ENCODE measurements at regions not wholly inside any gene's neighbourhood (a gene's known extent, or its start where the extent isn't known, plus 50 kb on each side); places are given as distances from the start of the nearest gene placed in this dataset.

DNA sequence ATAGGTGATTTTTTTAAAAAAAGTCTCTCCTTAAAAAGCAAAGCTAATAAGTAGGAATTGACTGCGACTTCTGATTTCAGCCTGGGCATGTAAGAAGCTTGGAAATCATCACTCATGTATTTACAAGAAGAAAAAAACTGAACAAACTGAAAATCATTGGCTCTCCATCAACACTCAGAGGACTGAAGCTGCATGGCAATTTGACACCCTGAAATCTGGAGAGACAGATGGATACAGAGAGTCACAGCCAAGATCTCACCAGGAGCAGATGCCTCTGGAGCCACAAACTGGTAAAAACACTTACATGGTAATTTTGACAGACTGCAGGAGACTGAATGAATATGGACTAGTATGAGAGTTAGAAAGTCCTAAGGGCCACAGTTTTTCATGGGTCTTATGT, 191.2 kb upstream of the TCF21 start:
- DNase-seq: no peak

DNA sequence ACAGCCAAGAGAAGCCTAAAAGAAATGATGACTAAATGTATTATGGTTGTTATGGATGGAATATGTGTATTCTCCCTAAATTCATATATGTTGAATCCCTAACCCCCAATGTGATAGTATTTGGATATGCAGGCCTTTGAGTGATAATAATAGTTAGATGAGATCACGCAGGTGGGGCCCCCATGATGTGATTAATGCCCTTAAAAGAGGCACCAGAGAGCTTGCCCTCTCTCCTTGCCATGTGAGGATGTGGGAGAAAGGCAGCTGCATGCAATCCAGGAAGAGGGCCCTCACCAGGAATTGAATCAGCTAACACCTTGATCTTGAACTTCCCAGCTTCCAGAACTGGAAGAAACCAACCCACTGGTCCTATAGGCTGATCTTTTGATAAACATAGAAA, 190.6 kb upstream of the TCF21 start:
- no peak for DNase-seq

DNA sequence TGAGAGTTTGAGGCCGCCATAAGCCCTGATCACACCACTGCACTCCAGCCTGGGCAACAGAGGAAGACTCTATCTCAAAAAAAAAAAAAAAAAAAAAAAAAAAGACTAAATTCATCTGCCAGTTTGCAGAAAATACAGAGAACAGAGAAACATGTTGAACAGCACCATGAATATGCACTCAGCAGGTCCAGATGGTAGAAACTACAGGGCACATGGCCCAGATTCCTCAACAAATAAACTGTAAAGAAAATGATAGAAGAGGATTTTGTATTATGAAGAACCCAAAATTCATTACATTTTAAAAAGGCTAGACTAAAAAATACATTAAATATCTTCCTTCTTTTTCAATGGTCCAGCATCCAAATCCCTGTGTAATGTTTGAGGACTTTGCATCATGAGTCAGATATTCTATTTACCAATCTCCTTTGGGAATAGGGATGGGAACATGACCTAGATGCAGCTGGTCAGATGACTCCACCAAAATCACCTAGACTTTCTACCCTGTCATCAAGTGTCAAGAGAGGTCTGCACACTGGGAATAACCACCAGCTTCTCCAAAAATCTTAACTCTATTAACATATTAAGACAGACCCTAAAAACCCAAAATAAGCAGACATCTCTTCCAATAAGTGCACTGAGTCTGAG, 189.1 kb upstream of the TCF21 start:
- no peak for DNase-seq

DNA sequence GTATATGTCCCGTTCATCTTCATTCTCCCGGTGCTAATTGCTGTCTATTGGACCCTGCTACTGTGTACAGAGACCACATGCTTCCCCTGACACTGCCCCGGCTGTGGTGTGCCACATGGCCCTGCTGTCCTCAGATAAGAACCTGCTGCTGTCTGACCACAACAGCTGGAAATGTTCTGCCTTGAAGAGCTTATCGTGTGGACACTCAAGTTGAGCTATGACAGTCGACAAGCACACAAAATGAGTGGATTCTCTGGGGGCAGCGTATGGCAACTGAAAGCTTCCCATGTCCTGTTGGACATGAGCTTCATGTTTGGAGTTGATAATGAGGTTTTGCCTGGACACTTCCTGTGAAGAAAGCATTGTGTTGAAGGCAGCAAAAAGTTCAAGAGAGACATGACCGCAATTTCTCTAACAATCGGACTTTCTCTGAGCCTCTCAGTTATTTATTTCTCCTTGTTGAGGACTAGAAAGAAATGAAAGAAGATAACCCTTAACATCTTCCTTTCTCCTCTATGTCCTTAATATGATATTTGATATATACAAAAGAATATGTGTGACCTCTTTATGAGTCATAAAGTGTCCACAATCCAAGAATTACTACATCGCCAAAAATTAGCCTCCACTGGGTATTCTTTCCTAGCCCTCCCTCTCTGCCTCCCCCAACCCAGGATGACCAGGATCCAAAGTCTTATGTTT, 187.1 kb upstream of the TCF21 start:
- DNase-seq: no peak

DNA sequence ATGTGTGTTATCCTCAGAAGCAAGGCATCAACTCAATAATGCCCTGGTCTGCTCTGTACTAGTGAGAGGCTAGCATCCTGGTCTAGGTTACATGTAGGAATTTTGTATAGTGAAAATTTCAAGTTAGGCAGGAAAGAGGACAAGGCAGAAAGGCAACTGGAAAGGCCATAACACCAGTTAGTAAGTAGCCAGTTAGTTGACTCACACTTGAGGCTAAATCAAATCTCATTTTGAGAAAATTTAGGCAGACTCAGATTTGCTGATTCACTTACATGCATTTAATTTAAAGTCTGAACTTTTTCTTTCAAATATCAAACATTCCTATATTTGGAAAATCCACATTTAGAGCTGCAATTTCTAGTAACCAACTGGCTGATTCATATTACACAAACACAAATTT, 184.5 kb upstream of the TCF21 start:
- no peak for DNase-seq

DNA sequence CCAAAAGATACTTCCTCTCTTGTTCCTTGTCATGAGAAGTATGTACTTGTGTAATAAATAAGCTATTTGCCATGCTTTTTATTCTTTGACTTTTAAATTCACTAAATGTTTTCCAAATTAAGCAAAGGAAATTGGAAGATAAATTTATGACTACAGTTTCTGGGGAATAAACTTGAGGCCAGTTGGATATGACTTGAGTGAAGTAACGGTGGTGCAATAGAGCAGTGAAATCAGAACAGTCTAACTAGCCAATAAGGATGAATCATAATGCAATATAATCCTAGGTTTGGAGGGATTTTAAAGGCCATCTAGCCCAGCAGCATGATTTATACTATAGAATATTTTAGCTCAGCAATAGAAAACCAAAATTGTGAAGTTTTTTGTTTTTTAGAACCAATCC, 183.8 kb upstream of the TCF21 start:
- DNase-seq: no peak

DNA sequence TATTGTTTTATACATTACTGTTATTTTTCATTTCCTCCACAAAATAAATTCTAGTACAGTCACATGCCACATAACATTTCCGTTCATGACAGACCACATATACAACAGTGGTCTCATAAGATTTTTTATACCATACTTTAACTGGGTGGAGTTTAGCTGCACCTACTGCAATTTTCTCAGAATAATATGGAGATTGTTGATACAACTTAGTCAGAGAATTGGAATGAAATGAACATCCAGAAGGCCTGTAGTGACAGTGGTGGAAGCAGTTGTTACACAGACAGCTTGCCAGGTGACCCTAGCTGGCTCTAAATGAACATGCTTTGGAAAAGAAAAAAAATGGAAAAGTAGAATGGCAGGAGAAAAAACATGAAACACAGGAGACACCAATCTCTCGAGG, 183.2 kb upstream of the TCF21 start:
- no peak for DNase-seq

DNA sequence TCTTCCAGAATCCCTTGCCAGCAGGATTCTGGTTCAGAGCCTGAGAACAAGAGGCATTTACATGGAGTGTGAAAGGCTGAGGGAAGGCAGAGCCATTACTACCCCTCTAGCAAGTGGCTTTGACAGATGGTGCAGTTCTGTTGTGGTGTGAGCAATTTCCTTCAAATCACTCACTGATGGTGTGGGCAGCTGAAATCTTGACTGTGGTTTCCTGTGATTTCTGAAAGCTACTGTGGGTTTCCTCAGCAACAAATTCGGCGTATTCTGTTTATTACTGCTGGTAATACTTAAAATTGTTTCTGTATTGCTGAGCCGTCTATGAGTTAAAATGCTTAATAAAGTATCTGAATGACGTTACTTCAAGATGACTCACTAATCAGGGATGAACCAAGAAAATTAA, 181.5 kb upstream of the TCF21 start:
- no peak for DNase-seq

DNA sequence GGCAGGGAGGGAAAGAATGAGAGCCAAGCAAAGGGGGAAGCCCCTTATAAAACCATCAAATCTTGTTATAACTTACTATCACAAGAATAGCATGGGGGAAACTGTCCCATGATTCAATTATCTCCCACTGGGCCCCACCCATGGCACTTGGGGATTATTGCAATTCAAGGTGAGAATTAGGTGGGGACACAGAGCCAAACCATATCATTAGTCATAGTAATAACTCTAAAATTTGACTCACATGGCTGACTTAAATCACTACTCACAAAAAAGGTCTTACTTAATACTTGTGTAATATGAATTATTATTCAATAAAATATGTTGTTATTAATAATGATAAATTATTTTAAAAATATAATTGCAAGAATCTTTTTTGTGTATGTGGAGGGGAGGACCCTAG, 178.1 kb upstream of the TCF21 start:
- no peak for DNase-seq

DNA sequence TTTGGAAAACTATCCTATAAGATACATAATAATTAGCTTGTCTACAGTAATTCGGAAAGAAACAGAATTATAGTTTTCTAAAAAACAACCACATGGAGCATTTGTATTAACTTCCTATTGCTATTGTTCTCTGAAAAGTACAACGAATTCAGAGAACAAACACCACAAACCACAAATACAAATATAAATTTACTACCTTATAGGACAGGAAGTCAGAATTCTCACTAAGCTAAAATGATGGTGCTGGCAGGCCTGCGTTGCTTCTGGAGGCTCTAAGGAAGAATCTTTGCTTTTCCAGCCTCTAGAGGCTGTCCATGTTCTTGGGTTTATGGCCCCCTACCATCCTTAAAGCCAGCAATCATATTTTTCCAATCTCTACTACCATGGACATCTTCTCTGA, 173.6 kb upstream of the TCF21 start:
- no peak for DNase-seq

DNA sequence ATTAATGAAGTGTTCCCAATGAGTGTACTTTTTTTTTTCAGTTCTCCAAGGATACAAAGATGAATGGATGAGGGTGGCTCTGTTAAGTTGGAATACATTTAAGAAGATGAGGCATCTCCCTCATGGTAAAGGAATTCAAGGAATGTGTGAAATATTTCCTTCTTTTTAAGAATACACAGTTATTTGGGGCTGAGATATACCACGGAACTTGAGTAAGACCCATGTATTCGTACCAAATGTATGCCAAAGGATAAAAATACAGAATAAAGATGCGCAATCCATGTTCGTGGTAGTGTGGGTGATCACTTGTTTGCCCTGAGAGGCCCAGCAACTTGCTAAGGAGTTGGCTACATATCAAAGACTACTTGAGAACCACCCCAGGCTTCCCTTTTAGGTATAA, 164.2 kb upstream of the TCF21 start:
- no peak for DNase-seq

DNA sequence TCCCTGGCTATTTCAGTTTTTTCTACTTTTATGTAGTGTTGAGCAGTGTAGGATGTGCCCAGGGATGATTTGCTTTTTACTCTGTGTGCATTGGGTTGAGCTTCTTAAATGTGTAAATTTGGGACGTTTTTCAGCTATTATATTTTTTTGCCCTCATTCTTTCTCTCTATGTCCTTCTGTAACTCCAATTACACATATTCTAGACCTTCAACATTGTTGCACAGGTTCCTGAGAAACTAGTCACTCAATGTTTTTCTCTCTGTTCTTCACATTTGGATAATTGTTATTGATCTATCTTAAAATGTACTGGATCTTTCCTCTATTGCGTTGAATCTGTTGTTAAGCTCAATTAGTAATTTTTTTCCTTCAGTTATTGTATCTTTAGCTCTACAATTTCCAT, 162.7 kb upstream of the TCF21 start:
- no peak for DNase-seq

DNA sequence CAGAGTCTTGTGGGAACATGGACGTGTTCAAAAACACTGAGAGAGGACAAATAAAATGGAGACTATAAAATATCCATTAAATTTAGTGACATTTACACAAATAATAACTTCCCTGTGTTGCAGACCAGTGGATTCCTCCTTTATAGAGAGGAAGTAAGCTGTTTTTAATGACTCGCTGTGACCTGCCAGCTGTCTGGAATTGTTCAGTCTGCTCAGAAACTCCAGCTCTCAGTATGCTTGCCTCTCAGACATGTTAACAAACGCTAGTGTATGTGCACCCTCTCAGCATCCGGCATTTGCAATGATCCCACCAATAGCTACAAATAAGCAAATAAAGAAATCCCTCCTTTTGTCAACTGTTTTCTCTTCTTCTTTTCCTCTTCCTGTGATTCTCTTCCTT, 158.0 kb upstream of the TCF21 start:
- no peak for DNase-seq

DNA sequence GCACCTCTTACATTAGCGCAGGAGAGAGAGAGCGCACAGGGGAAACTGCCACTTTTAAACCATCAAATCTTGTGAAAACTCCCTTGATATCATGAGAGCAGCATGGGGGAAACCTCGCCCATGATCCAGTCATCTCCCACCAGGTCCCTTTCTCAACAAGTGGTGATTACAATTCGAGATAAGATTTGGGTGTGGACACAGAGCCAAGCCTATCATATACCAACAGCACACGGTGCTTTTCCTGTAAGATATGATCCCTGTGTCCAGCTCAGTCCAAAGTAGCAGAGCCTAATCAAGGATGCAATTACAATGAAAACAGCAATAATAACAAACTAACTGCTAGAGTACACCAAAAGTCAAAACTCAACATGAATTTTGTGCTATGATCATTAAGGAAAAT, 148.7 kb upstream of the TCF21 start:
- DNase-seq: no peak

DNA sequence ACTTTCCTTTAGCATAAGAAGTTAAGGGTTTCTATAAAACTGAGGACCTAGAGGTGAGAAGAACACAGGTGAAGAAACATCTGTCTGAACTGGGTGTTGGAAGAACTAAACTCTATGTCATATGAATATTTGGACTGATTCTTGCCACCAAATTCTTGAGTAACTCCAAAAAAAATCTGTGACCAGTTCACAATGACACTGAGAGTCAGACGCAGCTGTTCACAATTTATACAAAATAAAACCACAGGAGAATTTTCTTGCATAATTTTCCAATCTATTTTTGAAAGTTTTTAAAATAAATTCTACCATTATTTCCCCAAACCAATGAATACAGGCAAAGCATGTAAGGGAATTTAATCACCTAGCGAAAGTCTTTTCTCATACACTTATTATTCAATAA, 148.1 kb upstream of the TCF21 start:
- DNase-seq: no peak

DNA sequence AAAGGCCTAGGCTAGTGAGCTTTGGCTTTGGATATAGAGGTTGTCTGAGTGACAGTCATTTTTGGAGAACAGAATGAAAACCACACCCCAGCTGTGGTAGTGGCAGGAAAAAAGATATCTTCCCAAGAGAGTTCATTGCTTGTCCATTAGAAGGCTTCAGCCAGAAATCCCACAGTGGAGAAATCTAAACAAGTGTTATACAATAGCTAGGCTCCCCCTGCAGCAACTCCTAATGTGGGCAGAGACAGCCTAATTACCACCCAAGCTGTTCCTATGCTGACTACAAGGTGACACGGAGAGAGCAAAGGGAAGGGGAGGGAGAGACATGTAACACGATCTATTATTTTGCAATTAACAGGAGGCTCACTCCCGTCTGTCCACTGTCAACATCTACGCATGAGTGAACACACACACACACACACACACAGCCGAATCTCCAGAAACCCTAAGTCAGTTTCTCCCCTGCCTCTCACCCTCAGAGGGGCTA, 147.5 kb upstream of the TCF21 start:
- no peak for DNase-seq

DNA sequence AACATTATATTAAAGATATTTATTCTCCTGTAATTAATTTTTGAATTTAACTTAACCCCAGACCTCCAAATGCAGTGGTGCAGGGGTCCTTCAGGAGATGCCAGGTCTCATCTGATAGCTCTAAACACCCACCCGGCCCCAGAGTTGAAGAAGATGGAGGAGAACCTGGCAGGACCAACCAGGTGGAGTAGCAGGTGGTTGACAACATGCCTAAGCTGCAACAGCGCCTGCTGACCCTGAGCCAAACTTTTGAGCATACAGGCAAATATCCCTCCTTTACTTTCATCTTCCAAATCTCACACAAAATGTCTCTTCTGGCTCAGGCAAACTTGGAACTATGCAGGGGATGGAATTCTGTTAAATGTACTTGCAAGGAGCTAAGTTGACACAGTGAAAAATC, 145.3 kb upstream of the TCF21 start:
- DNase-seq: no peak

DNA sequence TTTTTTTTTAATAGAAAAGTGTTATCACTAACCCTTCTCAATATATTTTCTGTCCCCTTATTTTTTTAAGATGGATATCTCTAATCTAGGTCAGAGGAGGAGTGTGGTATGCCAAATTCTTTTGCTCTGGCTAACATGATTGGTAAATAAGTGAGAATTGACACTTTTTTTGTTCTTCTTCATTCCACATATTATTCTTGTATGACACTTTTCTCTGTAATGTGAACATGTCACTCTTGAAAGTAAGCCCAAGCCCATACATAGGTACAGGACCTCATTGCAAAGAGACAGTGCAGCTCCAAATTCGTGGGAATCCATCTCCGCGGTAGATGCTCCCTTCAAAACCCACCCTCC, 142.5 kb upstream of the TCF21 start:
- DNase-seq: no peak

DNA sequence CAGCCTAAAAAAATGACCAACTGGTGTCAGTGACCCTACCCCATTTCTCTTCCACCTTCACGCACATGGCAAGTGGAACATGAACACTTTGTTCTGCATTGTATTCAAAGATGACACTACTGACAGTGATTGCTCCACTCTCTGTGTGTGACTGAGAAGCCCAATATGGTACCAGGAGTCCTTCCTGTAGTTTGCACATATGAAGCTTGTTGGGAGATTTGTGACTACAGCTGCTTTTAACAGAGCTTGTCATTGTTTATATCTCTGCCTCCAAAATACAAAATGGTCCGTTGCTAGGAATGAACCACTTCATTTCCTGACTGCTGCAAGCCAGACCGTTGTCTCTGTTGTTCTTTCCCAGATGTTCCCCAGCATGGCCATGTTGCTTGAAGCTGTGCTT, 140.3 kb upstream of the TCF21 start:
- DNase-seq: no peak

DNA sequence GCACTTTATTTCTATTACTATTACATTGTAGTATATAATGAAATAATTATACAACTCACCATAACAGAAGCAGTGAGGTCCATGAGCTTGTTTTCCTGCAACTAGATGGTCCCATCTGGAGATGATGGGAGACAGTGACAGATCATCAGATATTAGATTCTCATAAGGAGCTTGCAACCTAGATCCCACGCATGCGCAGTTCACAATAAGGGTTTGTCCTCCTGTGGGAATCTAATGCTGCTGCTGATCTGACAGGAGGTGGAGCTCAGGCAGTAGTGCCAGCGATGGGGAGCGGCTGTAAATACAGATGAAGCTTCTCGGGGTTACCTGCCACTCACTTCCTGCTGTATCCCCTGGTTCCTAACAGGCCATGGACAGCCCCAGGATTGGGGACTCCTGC, 139.5 kb upstream of the TCF21 start:
- DNase-seq: no peak

DNA sequence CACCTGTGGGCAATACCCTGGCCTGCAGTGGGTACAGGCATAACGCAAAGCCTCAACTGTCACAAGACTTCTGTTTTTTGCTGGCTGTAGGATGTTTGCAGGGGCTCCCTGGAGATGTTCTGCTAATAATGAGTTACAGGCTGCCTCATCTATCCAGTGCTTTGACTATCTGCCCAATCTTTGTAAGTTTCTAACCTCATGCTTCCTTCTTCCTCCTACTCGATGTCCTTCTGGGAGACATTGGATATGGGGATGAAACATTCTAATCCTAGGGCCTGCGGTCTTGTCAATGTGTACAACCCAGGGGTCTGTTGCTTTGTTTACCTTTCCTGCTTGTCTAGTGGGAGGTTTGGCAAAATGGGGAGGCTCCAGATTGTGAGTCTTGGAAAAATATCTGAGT, 136.8 kb upstream of the TCF21 start:
- no peak for DNase-seq

DNA sequence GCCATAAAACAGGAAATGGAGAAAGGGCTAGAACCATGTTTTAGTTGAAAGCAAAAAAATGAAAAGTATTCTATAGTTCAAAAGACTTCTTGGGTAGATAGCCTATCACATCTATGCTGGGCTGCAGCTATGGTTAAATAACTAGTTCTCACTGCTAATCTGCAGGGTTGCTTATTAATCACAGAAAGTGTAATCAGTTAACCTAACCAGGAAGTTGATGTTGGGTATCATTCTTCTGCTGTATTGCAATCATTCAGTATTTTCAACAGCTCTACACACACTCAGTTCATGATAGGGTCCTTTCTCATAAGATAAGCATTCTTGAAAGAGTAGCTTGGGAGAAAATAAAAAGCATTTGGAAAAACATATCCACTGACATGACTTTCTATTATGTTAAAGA, 135.2 kb upstream of the TCF21 start:
- DNase-seq: no peak

DNA sequence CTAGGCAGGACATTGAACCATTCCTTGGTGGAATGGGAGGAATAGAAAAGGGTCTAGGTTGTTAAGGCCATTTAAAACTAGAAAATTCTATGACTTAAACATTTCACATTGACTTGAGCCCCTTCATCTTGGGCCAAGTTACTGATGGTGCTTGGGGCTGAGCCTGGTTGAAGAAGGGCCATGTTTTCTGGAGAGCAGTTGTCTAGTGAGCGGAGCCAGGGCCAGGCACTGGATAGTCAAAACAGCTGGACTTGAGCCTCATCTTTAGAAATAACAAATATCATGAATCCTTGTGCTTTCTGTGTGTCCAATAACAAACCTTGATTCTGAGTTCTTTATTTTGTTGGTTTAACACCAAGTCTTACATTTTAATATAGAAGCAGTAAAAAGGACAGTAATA, 134.6 kb upstream of the TCF21 start:
- DNase-seq: no peak

DNA sequence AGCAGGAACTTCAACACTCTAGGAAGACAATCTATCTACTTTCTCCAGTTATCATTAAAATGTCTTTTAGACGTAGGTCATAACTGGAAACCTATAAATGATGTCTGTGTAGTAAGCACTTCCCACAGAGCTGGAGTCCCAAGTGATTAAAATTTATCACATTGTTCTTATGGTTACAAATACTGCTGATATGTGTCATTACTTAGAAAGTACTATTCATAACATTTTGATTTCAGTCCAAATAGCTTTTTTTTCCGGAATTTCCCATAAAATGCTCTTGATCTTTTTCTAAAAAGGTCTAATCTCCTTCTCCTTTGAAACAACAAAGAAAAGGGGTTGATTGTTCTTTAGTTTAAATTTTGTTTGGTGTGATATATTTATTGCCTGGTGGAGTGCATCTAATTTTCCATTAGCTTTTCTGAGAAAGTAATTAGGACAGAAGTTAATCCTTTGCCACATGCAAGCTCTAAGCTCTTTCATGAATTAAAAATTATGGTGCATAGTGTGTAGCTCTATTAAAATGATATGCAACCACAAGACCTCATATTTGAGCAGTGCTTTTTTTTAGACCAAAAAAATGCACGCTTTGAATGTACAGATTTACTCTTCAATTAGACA, 132.7 kb upstream of the TCF21 start:
- no peak for DNase-seq

DNA sequence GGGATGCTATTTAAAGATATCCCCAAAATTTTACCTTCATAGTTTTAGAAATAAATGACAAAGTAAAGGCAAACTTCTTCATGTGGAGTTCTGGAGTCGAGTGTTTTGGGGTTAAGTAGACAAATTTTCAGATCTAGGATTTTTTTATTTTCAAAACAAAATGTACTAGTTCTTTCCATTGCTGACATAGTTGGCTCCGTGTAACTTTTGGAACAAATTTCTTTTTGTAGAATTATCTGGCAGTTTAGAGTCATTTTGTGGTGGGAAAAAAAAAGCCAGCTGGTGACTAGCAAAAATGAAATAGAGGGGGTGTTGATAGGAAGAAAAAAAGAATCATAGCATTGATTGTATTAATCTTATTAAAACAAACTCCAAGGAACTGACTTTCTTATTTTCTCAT, 131.6 kb upstream of the TCF21 start:
- DNase-seq: no peak
